Endothelial cell of umbilical vein (primary cell): ENCODE measurements at regions not wholly inside any gene's neighbourhood (a gene's known extent, or its start where the extent isn't known, plus 50 kb on each side); places are given as distances from the start of the nearest gene placed in this dataset.

Experiments used
- BruUV-seq: library from RNA; stranded (reverse); fragments of 400-500 nt; replicated peaks from 2 replicates; lab custom pipeline; 2021; lab: Mats Ljungman, UMichigan
- CTCF ChIA-PET: fragments of 300-600, 350-600 bp; sonication (Branson Sonifier 250); formaldehyde crosslinking; loops from one replicate; lab custom pipeline; 2021; ENCODE audit warnings: antibody characterized with exemption, inconsistent platforms; lab: Charles Lee
- POLR2A ChIA-PET: fragments of 300-600, 350-600 bp; sonication (Branson Sonifier 250); formaldehyde crosslinking; loops from one replicate; lab custom pipeline; 2021; ENCODE audit warnings: antibody characterized with exemption, inconsistent platforms; lab: Charles Lee
- DNase-seq: peaks from one replicate; pipeline ENCODE4 v3.0.0-alpha.2; 2011; ENCODE audit warnings: low read depth, low spot score
- FAIRE-seq: peaks from 2 replicates; lab custom pipeline; 2011; peaks lifted over from hg19 to GRCh38; lab: Jason Lieb, UNC
- H2AFZ ChIP-seq: 2 replicates; pipeline ENCODE4 v1.6.0; 2012; ENCODE audit warnings: low read depth, low read length, control low read depth, inconsistent platforms
- H3K27ac ChIP-seq: 2 replicates; pipeline ENCODE4 v1.5.1; 2011; ENCODE audit warnings: low read depth, mild to moderate bottlenecking, control low read depth, low read length, moderate library complexity; ENCODE audit not compliant: insufficient read depth
- H3K27me3 ChIP-seq, 2 experiments: 2 replicates each; pipeline versions ENCODE4 v1.6.0 to v1.6.1; 2011; ENCODE audit warnings: low read length in 2 of 2, mixed read lengths in 1 of 2; ENCODE audit not compliant: control insufficient read depth in 2 of 2, insufficient read depth in 2 of 2
- H3K36me3 ChIP-seq, 2 experiments: 2 replicates in 1 of 2; 3 replicates in 1 of 2; pipeline ENCODE4 v1.5.1; 2011; ENCODE audit warnings: low read length in 2 of 2, mild to moderate bottlenecking in 1 of 2, moderate library complexity in 1 of 2; ENCODE audit not compliant: control insufficient read depth in 2 of 2, insufficient read depth in 2 of 2; ENCODE audit errors: extremely low read depth in 1 of 2
- H3K4me1 ChIP-seq: 3 replicates; pipeline ENCODE4 v1.5.1; 2011; ENCODE audit warnings: mild to moderate bottlenecking, low read length; ENCODE audit not compliant: control insufficient read depth, insufficient read depth; ENCODE audit errors: extremely low read depth
- H3K4me2 ChIP-seq: 2 replicates; pipeline ENCODE4 v1.6.1; 2011; ENCODE audit warnings: low read length, control low read depth, mixed read lengths; ENCODE audit not compliant: insufficient read depth
- H3K4me3 ChIP-seq, 3 experiments: fragments of 200-600 bp in 1 of 3; sonication (generic), shearing (Covaris generic) in 1 of 3; replicated peaks in 1 of 3; 2 replicates each; pipeline ENCODE4 v1.5.1; 2011 to 2016; ENCODE audit warnings: control low read depth in 3 of 3, low read length in 3 of 3, mild to moderate bottlenecking in 2 of 3, inconsistent platforms in 1 of 3, low read depth in 1 of 3, moderate library complexity in 1 of 3; ENCODE audit not compliant: insufficient read depth in 1 of 3
- H3K79me2 ChIP-seq: 2 replicates; pipeline ENCODE4 v1.6.0; 2012; ENCODE audit warnings: low read length, inconsistent platforms; ENCODE audit not compliant: control insufficient read depth, insufficient read depth
- H3K9ac ChIP-seq: replicated peaks from 2 replicates; pipeline ENCODE3; 2011; ENCODE audit warnings: low read length, control low read depth; ENCODE audit not compliant: insufficient read depth; ENCODE audit errors: extremely low read depth
- H3K9me1 ChIP-seq: replicated peaks from 3 replicates; pipeline ENCODE4 v1.6.0; 2011; ENCODE audit warnings: mild to moderate bottlenecking, low read length; ENCODE audit not compliant: control insufficient read depth, insufficient read depth; ENCODE audit errors: extremely low read depth
- H3K9me3 ChIP-seq: replicated peaks from 2 replicates; pipeline ENCODE4 v1.5.1; 2012; ENCODE audit warnings: low read length, inconsistent platforms; ENCODE audit not compliant: control insufficient read depth, insufficient read depth
- H4K20me1 ChIP-seq: replicated peaks from 2 replicates; pipeline ENCODE3; 2011; ENCODE audit warnings: mild to moderate bottlenecking, low read length; ENCODE audit not compliant: control insufficient read depth, insufficient read depth; ENCODE audit errors: extremely low read depth
- EZH2 ChIP-seq: IDR thresholded peaks from 2 replicates; pipeline ENCODE4 v1.6.1; 2012; ENCODE audit warnings: borderline replicate concordance, low read depth, mild to moderate bottlenecking, moderate library complexity, low read length, inconsistent platforms; ENCODE audit not compliant: severe bottlenecking
- FOS ChIP-seq: IDR thresholded peaks from 2 replicates; pipeline ENCODE4 v1.6.1; 2011; ENCODE audit warnings: mild to moderate bottlenecking, low read length, moderate library complexity, borderline replicate concordance; ENCODE audit not compliant: insufficient read depth
- GATA2 ChIP-seq: IDR thresholded peaks from 2 replicates; pipeline ENCODE4 v1.7.0; 2011; ENCODE audit warnings: low read depth, mild to moderate bottlenecking, moderate library complexity, mixed read lengths, low read length; ENCODE audit not compliant: insufficient read length, insufficient read depth
- JUN ChIP-seq: IDR thresholded peaks from 2 replicates; pipeline ENCODE4 v1.6.1; 2011; ENCODE audit warnings: borderline replicate concordance, low read depth; ENCODE audit not compliant: insufficient read length, insufficient read depth
- MYC ChIP-seq: IDR thresholded peaks from one replicate; pipeline ENCODE4 v1.6.1; 2011; ENCODE audit warnings: mild to moderate bottlenecking, low read depth, low read length
- POLR2A ChIP-seq: IDR thresholded peaks from 2 replicates; pipeline ENCODE4 v1.6.1; 2012; ENCODE audit warnings: low read depth, mild to moderate bottlenecking, control low read depth, low read length
- POLR2AphosphoS5 ChIP-seq: IDR thresholded peaks from 2 replicates; pipeline ENCODE4 v1.6.1; 2012; ENCODE audit warnings: low read depth, mild to moderate bottlenecking, control low read depth, low read length, moderate library complexity; ENCODE audit not compliant: insufficient read depth
- dilution Hi-C: fragments of 300-500 bp; cut with MboI; formaldehyde crosslinking; loops from one replicate; pipeline ENCODE4 v1.15.0; 2019; ENCODE audit warnings: low sequenced_read_pairs; ENCODE audit not compliant: extremely low pct_ligation_motif_present
- intact Hi-C: fragments of 100-400 bp; cut with micrococcal nuclease; formaldehyde crosslinking; loops from one replicate; pipeline ENCODE4 v1.10.0; 2022
- TF ChIP-seq, protein P1 (sequence below), 2 donors: IDR thresholded peaks; 1 replicate in 1 of 2; 2 replicates in 1 of 2; pipeline ENCODE4 v1.5.1; 2011; ENCODE audit warnings: low read length in 2 of 2, mild to moderate bottlenecking in 2 of 2, moderate library complexity in 2 of 2, control low read depth in 1 of 2, inconsistent platforms in 1 of 2, low read depth in 1 of 2; ENCODE audit not compliant: insufficient read depth in 1 of 2; ENCODE audit errors: extremely low read depth in 1 of 2
- TF ChIP-seq, protein P2 (sequence below): IDR thresholded peaks from 2 replicates; pipeline ENCODE4 v1.6.1; 2011; ENCODE audit not compliant: insufficient read depth, insufficient read length

DNA sequence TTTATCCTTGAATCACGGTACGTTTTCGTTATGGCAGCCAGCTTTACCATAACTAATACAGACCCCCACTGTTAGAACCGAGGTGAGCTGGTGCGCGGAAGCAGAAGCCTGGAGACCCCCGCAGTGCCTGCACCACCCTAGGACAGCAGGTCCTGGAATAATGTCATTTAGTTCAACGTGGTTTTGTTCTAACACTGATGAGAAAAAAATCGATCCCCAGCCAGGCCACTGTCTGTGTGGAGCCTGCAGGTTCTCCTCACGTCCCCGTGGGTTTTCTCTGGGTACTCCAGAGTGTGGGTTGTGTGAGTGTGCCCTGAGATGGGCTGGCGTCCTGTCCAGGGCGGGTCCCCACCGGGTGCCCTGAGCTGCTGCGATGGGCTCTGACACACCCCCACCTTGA, 69.9 kb upstream of the ST3GAL5 start:
- TF ChIP-seq, protein P1, sequence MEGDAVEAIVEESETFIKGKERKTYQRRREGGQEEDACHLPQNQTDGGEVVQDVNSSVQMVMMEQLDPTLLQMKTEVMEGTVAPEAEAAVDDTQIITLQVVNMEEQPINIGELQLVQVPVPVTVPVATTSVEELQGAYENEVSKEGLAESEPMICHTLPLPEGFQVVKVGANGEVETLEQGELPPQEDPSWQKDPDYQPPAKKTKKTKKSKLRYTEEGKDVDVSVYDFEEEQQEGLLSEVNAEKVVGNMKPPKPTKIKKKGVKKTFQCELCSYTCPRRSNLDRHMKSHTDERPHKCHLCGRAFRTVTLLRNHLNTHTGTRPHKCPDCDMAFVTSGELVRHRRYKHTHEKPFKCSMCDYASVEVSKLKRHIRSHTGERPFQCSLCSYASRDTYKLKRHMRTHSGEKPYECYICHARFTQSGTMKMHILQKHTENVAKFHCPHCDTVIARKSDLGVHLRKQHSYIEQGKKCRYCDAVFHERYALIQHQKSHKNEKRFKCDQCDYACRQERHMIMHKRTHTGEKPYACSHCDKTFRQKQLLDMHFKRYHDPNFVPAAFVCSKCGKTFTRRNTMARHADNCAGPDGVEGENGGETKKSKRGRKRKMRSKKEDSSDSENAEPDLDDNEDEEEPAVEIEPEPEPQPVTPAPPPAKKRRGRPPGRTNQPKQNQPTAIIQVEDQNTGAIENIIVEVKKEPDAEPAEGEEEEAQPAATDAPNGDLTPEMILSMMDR (IDR thresholded peaks at IDR 0.05; ENCODE audit: extremely low read depth in 1 of 2, insufficient read depth in 1 of 2, low read depth in 1 of 2, low read length in 2 of 2): no peak
- no peak for TF ChIP-seq GATA2
- TF ChIP-seq JUN: no peak
- no peak for TF ChIP-seq POLR2A
- no peak for TF ChIP-seq FOS
- TF ChIP-seq MYC: no peak
- no peak for TF ChIP-seq EZH2
- no peak for TF ChIP-seq POLR2AphosphoS5
- TF ChIP-seq, protein P2, sequence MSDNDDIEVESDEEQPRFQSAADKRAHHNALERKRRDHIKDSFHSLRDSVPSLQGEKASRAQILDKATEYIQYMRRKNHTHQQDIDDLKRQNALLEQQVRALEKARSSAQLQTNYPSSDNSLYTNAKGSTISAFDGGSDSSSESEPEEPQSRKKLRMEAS: no peak
- ChIA-PET CTCF (interaction anchor here (1.0 to 1.7 kb wide), 2 partner anchors 131 to 322 kb away, joined by 3 to 4 read pairs; no protein-coding TSS in a partner anchor), POLR2A (no interaction called here)
- BruUV-seq: no TSS peak
- intact Hi-C loops (no loop called here), dilution Hi-C loops (no loop called here)
- H3K79me2 ChIP-seq: no peaks in the 10 kb centered on the region
- no peaks in the 10 kb centered on the region for H3K9me1 ChIP-seq
- H4K20me1 ChIP-seq: no peaks in the 10 kb centered on the region
- H3K9me3 ChIP-seq: no peaks in the 10 kb centered on the region
- FAIRE-seq: no peak
- H3K9ac ChIP-seq: no peak overlapping the region
- no peaks in the 10 kb centered on the region for H3K4me1 ChIP-seq
- H2AFZ ChIP-seq: no peak overlapping the region
- no peak for DNase-seq
- no peaks in the 10 kb centered on the region for H3K27me3 ChIP-seq
- no peak overlapping the region for H3K4me3 ChIP-seq
- H3K27ac ChIP-seq: no peak overlapping the region
- no peak overlapping the region for H3K4me2 ChIP-seq
- no peaks in the 10 kb centered on the region for H3K36me3 ChIP-seq
